Right cardiac atrium (tissue), 5 donors: ENCODE measurements at regions not wholly inside any gene's neighbourhood (a gene's known extent, or its start where the extent isn't known, plus 50 kb on each side); places are given as distances from the start of the nearest gene placed in this dataset.
"Not testable (repeated sequence)": the region's sequence is repeated elsewhere in the genome, so short reads cannot be mapped to it uniquely, and the experiment has no call there.

Source experiments
- ATAC-seq, 2 donors: fragments of 200-7000 bp; cut with Tn5 transposase; one replicate each; pipeline versions ENCODE4 v1.8.0 to v1.9.1; 2020; ENCODE audit warnings: moderate library complexity in 2 of 2, mild to moderate bottlenecking in 1 of 2
- DNase-seq, 3 donors: peaks; one replicate each; pipeline ENCODE4 v3.0.0-alpha.2; 2020
- H3K27ac ChIP-seq: one replicate; pipeline ENCODE4 v1.5.1; 2013; ENCODE audit warnings: mild to moderate bottlenecking, low read length, control low read depth, moderate library complexity
- H3K27me3 ChIP-seq: one replicate; pipeline ENCODE4 v1.6.1; 2013; ENCODE audit not compliant: control insufficient read depth, insufficient read depth
- H3K4me1 ChIP-seq: one replicate; pipeline ENCODE4 v1.6.1; 2013; ENCODE audit warnings: low read length; ENCODE audit not compliant: control insufficient read depth, insufficient read depth
- H3K4me3 ChIP-seq: one replicate; pipeline ENCODE4 v1.5.1; 2013; ENCODE audit warnings: low read length, control low read depth
- H3K9me3 ChIP-seq: one replicate; pipeline ENCODE4 v1.6.1; 2013; ENCODE audit warnings: low read length; ENCODE audit not compliant: control insufficient read depth
- WGBS: extraction: QIAGEN DNeasy Blood & Tissue Kit; methylation state at CpG from one replicate; pipeline ENCODE4 v1.1.7; 2013; 5-methylcytosine and 5-hydroxymethylcytosine counted together
- intact Hi-C, 4 donors: fragments of 100-400 bp; cut with DNase I; formaldehyde crosslinking; loops; one replicate each; pipeline versions ENCODE4 v1.11.0 to v1.14.0; 2022 to 2023
- donor health status: healthy with polysubstance abuse.
- donor health status: DM: no; HTN: yes; CAD: no.
- donor health status: DM: no; HTN: no; CAD: no.
- donor health status: DM: no; HTN: yes; CAD: no; lungs with severe emphysema.
- donor health status: DM: yes; HTN: yes; CAD: no.

DNA sequence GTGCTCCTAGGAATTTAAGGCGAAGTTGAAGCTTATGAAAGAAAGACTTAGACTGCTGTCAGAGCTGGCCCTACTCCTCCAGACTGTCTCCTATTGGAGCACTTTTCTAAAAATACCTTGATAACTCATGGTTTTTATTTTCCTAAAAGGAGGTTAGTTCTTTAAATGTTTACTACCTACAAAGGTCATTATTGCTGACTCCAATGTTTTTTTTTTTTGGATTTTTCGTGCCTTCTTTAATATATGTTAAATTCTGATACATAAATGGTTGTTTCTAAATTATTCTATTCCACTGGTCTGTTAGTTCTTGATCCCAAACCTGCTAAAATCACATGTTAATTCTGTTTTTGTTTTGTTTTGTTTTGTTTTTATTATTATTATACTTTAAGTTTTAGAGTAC lies 227.6 kb upstream of the FTMT start:
- H3K27ac ChIP-seq: no peak overlapping the region
- WGBS: 78% methylated on average over 2 of the region's 2 CpGs
- intact Hi-C loops: no loop called here
- no peaks in the 10 kb centered on the region for H3K9me3 ChIP-seq
- peaks cover 2% of the 10 kb centered on the region for H3K27me3 ChIP-seq
- H3K4me1 ChIP-seq: no peaks in the 10 kb centered on the region
- no peak for ATAC-seq
- no peak overlapping the region for H3K4me3 ChIP-seq
- DNase-seq: no peak

DNA sequence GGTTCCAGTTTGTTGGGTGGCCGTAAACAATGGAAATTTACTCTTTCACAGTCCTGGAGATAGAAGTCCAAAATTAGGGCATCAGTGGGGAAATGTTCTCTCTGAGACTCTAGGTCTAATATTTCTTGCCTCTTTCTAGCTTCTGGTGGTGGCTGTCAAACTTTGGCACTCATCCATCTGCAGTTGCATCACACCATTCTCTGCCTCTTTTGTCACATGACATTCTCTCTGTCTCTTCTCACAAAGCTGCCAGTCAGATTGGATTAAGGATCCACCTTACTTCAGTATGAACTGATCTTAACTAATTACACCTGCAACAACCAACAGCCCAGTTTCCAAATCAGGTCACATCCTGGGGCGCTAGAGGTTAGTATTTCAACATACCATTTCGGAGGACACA lies 222.9 kb upstream of the FTMT start:
- H3K4me1 ChIP-seq: no peaks in the 10 kb centered on the region
- DNase-seq (peak in 1 of 3 donors; percentile 35), ATAC-seq (no peak)
- no peak overlapping the region for H3K27ac ChIP-seq
- H3K9me3 ChIP-seq: no peaks in the 10 kb centered on the region
- 47% methylated on average over 3 of the region's 3 CpGs for WGBS
- H3K27me3 ChIP-seq: no peaks in the 10 kb centered on the region
- H3K4me3 ChIP-seq: no peak overlapping the region
- intact Hi-C loops: no loop called here

DNA sequence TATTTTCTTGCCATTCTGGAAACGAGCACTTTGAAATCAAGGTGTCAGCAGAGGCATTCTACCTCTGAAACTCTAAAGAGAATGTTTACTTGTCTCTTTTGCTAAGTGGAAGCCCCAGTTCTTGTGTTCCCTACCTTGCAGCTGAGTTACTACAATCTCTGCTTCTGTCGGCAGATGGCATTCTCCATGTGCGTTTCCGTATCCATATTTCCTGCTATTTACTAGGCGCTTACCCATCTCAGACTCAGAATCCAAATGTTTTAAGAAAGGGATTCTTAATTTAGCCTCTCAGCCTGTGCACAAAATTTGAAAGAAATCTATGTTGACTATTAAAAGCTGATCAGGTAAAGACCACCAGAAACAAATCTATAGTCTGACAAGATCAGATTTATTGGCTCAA lies 221.3 kb upstream of the FTMT start:
- intact Hi-C loops: loop anchor here in 2 of 4 donors (10.0 kb wide), 2 partner anchors 234 to 244 kb away; no protein-coding TSS in a partner anchor
- H3K4me1 ChIP-seq: no peaks in the 10 kb centered on the region
- 40% methylated on average over 5 of the region's 5 CpGs for WGBS

DNA sequence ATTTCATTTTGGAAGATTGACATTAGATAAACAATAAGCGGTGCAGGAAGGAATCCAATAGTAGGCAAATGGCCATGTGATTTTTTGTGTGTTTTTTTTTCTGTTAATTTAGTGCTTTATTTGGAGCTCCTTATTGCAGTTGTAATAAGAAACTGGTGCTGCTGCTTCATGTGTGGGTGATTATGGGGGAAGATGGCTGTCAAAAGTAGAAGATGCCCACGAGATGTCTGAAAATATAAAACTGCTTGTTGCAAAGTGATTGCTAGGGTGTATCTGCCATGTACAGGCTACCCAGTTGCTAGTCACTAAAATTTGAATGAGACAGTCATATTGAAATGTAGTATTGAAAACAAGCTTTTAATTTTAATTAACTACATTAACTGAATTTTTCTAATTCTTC lies 216.7 kb upstream of the FTMT start:
- H3K9me3 ChIP-seq: no peaks in the 10 kb centered on the region
- no peaks in the 10 kb centered on the region for H3K4me1 ChIP-seq
- 69% methylated on average over 2 of the region's 2 CpGs for WGBS
- no peak for ATAC-seq
- DNase-seq: no peak
- intact Hi-C loops: loop anchor here in 2 of 4 donors (10.0 kb wide), 2 partner anchors 230 to 240 kb away; no protein-coding TSS in a partner anchor
- no peaks in the 10 kb centered on the region for H3K27me3 ChIP-seq
- H3K4me3 ChIP-seq: no peak overlapping the region
- no peak overlapping the region for H3K27ac ChIP-seq

More for the DNA sequence above, 221.3 kb upstream of the FTMT start:
- no peaks in the 10 kb centered on the region for H3K27me3 ChIP-seq
- H3K27ac ChIP-seq: no peak overlapping the region
- DNase-seq (no peak), ATAC-seq (no peak)
- no peak overlapping the region for H3K4me3 ChIP-seq
- H3K9me3 ChIP-seq: no peaks in the 10 kb centered on the region

DNA sequence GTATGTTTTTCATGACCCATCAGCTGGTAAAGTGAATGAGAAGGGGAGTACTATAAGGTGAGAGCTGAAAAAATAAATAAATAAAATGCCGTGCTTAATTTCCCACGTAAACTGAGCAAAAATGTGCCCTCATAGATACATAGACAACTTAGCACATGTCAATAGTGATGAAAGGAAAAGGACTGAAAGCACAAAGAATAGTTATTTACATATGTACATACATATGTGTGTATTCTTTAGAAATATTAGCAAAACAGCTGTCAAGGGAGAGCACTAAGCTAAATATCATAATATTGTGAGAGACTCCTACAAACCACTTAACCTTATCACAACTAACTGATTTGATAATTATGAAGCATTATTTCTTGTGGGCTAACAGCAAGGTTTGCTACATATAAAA lies 213.6 kb upstream of the FTMT start:
- Histone ChIP-seq H3K27me3 (no peaks in the 10 kb centered on the region), H3K9me3 (no peaks in the 10 kb centered on the region), H3K4me1 (no peaks in the 10 kb centered on the region), H3K27ac (no peak overlapping the region), H3K4me3 (no peak overlapping the region)
- DNase-seq (no peak), ATAC-seq (no peak)
- intact Hi-C loops: loop anchor here in 2 of 4 donors (10.0 kb wide), 2 partner anchors 227 to 237 kb away; no protein-coding TSS in a partner anchor
- 89% methylated on average over 2 of the region's 2 CpGs for WGBS

DNA sequence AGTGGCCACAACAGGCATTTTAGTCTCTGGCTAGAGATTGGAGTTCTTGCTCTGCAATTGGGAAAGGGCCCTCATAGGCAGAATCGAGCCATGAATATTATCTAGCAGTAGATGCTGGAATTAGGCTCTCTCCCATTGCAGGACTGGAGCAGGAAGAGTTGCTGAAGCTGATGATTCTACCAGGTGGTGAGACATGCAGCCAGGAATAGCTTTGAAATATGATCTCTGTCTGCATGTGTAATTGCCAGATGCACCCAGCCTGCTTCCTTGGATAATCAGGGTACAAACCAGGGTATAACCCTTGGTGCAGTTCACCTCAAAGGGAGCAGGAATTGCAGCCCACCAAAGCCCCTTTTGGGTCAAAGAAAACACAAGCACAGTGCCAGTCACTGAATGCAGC lies 211.4 kb upstream of the FTMT start:
- DNase-seq (no peak), ATAC-seq (no peak)
- 63% methylated on average over 1 of the region's 1 CpG for WGBS
- H3K4me3 ChIP-seq: no peak overlapping the region
- intact Hi-C loops: no loop called here
- H3K9me3 ChIP-seq: no peaks in the 10 kb centered on the region
- H3K27ac ChIP-seq: no peak overlapping the region
- H3K4me1 ChIP-seq: no peaks in the 10 kb centered on the region
- H3K27me3 ChIP-seq: no peaks in the 10 kb centered on the region

DNA sequence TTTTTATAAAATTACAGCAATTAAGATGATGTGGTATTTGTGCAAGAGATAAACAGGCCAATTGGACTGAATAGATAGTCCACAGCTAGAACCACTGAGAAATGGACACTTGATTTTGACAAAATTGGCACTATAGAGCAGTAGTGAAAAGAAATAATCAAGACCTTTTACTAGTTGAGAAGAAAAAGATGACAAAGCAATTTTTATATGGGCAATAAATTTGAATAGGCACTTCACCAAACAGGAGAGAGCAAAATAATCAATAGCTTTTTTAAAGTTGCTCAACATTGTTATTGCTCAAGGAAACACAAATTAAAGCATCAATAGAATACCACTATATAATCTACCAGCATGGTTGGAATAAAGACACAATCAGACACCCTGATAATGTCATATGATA lies 193.5 kb upstream of the FTMT start:
- intact Hi-C loops: no loop called here
- no peaks in the 10 kb centered on the region for H3K27me3 ChIP-seq
- DNase-seq (no peak), ATAC-seq (no peak)
- H3K27ac ChIP-seq: no peak overlapping the region
- no peak overlapping the region for H3K4me3 ChIP-seq
- no peaks in the 10 kb centered on the region for H3K9me3 ChIP-seq
- H3K4me1 ChIP-seq: no peaks in the 10 kb centered on the region

DNA sequence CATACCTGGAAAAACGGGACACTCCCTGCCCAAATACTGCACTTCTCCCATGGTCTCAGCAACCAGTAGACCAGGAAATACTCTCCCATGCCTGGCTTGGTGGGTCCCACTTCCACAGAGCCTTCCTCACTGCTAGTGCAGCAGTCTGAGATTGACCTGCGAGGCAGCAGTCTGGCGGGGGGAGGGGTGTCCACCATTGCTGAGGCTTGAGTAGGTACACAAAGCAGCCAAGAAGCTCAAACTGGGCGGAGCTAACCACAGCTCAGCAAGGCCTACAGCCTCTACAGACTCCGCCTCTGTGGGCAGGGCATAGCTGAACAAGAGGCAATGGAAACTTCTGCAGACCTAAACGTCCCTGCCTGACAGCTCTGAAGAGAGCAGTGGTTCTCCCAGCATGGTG lies 191.5 kb upstream of the FTMT start:
- Histone ChIP-seq H3K4me3 (no peak overlapping the region), H3K27me3 (no peaks in the 10 kb centered on the region), H3K9me3 (no peaks in the 10 kb centered on the region), H3K4me1 (no peaks in the 10 kb centered on the region), H3K27ac (no peak overlapping the region)
- 82% methylated on average over 6 of the region's 6 CpGs for WGBS
- no peak for ATAC-seq
- intact Hi-C loops: no loop called here
- peak in 2 of 3 donors; percentile 38 for DNase-seq

DNA sequence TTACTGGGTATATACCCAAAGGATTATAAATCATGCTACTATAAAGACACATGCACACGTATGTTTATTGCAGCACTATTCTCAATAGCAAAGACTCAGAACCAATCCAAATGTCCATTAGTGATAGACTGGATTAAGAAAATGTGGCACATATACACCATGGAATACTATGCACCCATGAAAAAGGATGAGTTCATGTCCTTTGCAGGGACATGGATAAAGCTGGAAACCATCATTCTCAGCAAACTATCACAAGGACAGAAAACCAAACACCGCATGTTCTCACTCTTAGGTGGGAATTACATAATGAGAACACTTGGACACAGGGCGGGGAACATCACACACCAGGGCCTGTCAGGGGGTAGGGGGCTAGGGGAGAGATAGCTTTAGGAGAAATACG lies 186.1 kb upstream of the FTMT start:
- WGBS: 89% methylated on average over 4 of the region's 4 CpGs
- H3K4me3 ChIP-seq, H3K27me3 ChIP-seq, DNase-seq, intact Hi-C loops, H3K27ac ChIP-seq, H3K4me1 ChIP-seq, ATAC-seq, H3K9me3 ChIP-seq: not testable (repeated sequence)

DNA sequence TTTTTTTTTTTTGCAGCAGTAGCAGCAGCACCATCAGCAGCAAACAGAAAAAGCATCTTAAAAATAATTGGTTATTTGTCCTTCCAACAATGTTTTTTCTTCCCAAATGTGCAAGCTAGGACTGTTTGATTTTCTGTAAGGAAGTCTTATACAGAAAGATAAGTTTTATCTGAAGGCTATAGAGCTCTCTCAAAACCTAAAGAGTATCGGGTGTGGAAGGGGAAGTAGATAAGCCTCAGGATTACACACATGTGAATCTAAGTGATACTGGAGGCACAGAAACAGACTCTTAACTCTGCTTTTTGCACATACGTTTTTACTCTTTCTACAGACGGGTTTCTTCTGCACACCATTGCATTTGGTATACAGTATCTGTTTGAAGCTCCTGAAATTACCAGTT lies 184.4 kb upstream of the FTMT start:
- ATAC-seq: no peak
- 13% methylated on average over 3 of the region's 3 CpGs for WGBS
- Histone ChIP-seq H3K27me3 (no peaks in the 10 kb centered on the region), H3K27ac (no peak overlapping the region), H3K4me3 (no peak overlapping the region), H3K9me3 (no peaks in the 10 kb centered on the region), H3K4me1 (no peaks in the 10 kb centered on the region)
- DNase-seq: no peak
- intact Hi-C loops: no loop called here

DNA sequence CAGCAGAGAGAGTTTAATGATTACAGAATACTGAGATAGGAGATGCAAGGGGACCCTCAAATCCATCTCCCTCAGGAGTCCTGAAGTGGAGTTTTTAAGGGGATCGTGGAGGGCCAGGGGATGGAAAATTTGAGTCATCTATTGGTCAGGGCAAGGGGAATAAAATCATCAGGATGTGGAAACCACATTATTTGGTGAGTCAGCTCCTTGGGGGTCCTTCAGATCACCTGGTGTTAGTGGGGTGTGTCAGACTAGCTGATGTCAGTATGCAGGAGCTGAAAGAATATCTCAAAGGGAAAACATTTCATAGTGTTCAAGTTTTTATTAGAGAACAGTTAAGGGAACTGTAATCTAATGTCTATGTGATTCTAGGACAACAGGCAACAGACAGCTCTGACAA lies 183.0 kb upstream of the FTMT start:
- no peak for DNase-seq
- WGBS: 61% methylated on average over 1 of the region's 1 CpG
- ATAC-seq: no peak
- Histone ChIP-seq H3K9me3 (no peaks in the 10 kb centered on the region), H3K27ac (no peak overlapping the region), H3K4me3 (no peak overlapping the region), H3K27me3 (no peaks in the 10 kb centered on the region), H3K4me1 (no peaks in the 10 kb centered on the region)
- intact Hi-C loops: no loop called here

DNA sequence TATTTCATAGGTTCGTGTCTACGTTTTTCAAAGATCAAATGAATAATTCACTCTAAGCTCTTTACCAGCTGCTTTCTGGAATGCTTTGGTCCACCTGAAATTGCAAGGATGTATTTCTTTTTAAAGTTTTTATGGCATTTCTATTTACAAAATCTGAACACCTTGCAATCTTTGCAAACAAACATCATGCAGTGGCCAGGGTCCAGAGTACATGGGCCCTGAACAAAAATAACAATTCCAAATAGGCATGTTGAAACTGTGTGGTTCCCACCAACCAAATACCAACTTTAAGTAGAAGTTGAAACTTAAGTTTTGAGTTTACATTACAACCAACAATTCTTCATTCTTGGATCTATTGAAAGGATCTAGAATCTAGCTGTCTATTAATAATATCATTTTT lies 180.1 kb upstream of the FTMT start:
- H3K4me3 ChIP-seq: no peak overlapping the region
- no peaks in the 10 kb centered on the region for H3K4me1 ChIP-seq
- no peaks in the 10 kb centered on the region for H3K9me3 ChIP-seq
- DNase-seq (no peak), ATAC-seq (no peak)
- intact Hi-C loops: no loop called here
- no peak overlapping the region for H3K27ac ChIP-seq
- 86% methylated on average over 2 of the region's 2 CpGs for WGBS
- H3K27me3 ChIP-seq: no peaks in the 10 kb centered on the region
